Sigmoid colon (tissue), 6 donors: ENCODE measurements at regions not wholly inside any gene's neighbourhood (a gene's known extent, or its start where the extent isn't known, plus 50 kb on each side); places are given as distances from the start of the nearest gene placed in this dataset.
"Not testable (repeated sequence)": the region's sequence is repeated elsewhere in the genome, so short reads cannot be mapped to it uniquely, and the experiment has no call there.

Experiments used
- DNase-seq: peaks from one replicate; pipeline ENCODE4 v3.0.0-alpha.2; 2019
- H3K27ac ChIP-seq, 4 donors: fragments of 200-600 bp; sonication (generic); one replicate each; pipeline ENCODE4 v1.5.1; 2016 to 2019; ENCODE audit warnings: mild to moderate bottlenecking in 1 of 4
- H3K27me3 ChIP-seq, 3 donors: fragments of 200-600 bp; sonication (generic); one replicate each; pipeline ENCODE4 v1.5.1; 2019; ENCODE audit warnings: mild to moderate bottlenecking in 1 of 3
- H3K36me3 ChIP-seq, 4 donors: fragments of 200-600 bp; sonication (generic); one replicate each; pipeline ENCODE4 v1.5.1; 2016 to 2019
- H3K4me1 ChIP-seq, 4 donors: fragments of 200-600 bp; sonication (generic); one replicate each; pipeline ENCODE4 v1.5.1; 2017 to 2019
- H3K4me3 ChIP-seq, 4 donors: fragments of 200-600 bp; sonication (generic); one replicate each; pipeline ENCODE4 v1.5.1; 2017 to 2019; ENCODE audit warnings: mild to moderate bottlenecking in 2 of 4, moderate library complexity in 1 of 4
- H3K9me3 ChIP-seq, 4 donors: fragments of 200-600 bp in 3 of 4; sonication (generic) in 3 of 4; one replicate each; pipeline versions ENCODE4 v1.5.1 to v1.6.1; 2013 to 2019
- CTCF ChIP-seq, 4 experiments: fragments of 450-650 bp in 3 of 4; fragments of 200-600 bp in 1 of 4; IDR thresholded peaks; one replicate each; pipeline ENCODE4 v1.5.1; 2016 to 2019; ENCODE audit warnings: antibody characterized with exemption in 4 of 4, mild to moderate bottlenecking in 3 of 4, moderate library complexity in 2 of 4
- EP300 ChIP-seq, 4 donors: sonication (generic); formaldehyde crosslinking; IDR thresholded peaks; one replicate each; pipeline ENCODE4 v1.6.1; 2017; ENCODE audit warnings: antibody characterized with exemption in 4 of 4
- POLR2A ChIP-seq, 2 donors: fragments of 450-650 bp; IDR thresholded peaks; one replicate each; pipeline ENCODE4 v1.6.1; 2016; ENCODE audit warnings: antibody characterized with exemption in 2 of 2, mild to moderate bottlenecking in 2 of 2, moderate library complexity in 2 of 2
- POLR2AphosphoS5 ChIP-seq, 4 donors: sonication (generic); formaldehyde crosslinking; IDR thresholded peaks; one replicate each; pipeline ENCODE4 v1.6.1; 2017; ENCODE audit warnings: antibody characterized with exemption in 4 of 4
- WGBS, 2 donors: extraction: QIAGEN DNeasy Blood & Tissue Kit; methylation state at CpG; one replicate each; pipeline ENCODE4 v1.1.7; 2013; 5-methylcytosine and 5-hydroxymethylcytosine counted together
- intact Hi-C: fragments of 100-400 bp; cut with DNase I; formaldehyde crosslinking; loops from one replicate; pipeline ENCODE4 v1.15.1; 2023
- donor health status: healthy with polysubstance abuse.
- donor health status: healthy.

- no peaks in the 10 kb centered on the region for H3K36me3 ChIP-seq
- no peak for TF ChIP-seq POLR2A (IDR thresholded peaks at IDR 0.05)
- no peak for TF ChIP-seq CTCF (IDR thresholded peaks at IDR 0.05)
- TF ChIP-seq POLR2AphosphoS5 (IDR thresholded peaks at IDR 0.05): no peak
- TF ChIP-seq EP300 (IDR thresholded peaks at IDR 0.05): no peak
- no peak overlapping the region for H3K27ac ChIP-seq
- intact Hi-C loops: no loop called here
- no peak overlapping the region for H3K4me3 ChIP-seq
- H3K9me3 ChIP-seq: no peaks in the 10 kb centered on the region
- DNase-seq: no peak
- peaks cover 0 to 16% (median 4%) of the 10 kb centered on the region in 4 donors for H3K4me1 ChIP-seq
- H3K27me3 ChIP-seq: no peaks in the 10 kb centered on the region
- WGBS, 2 donors: 76 to 82% methylated on average over 4 of the region's 4 CpGs
These were observed 716.4 kb downstream of the FSCB start for GRCh38 chr14:43790681-43791080.

GRCh38 chr14:43789458-43789857 is 717.6 kb downstream of the FSCB start:
- no peak for TF ChIP-seq POLR2A (IDR thresholded peaks at IDR 0.05)
- no peak for TF ChIP-seq CTCF (IDR thresholded peaks at IDR 0.05)
- TF ChIP-seq POLR2AphosphoS5 (IDR thresholded peaks at IDR 0.05): no peak
- TF ChIP-seq EP300 (IDR thresholded peaks at IDR 0.05): no peak
- WGBS, 2 donors: 61 to 79% methylated on average over 2 of the region's 2 CpGs
- Histone ChIP-seq H3K4me3 (no peak overlapping the region), H3K9me3 (no peaks in the 10 kb centered on the region), H3K4me1 (peaks cover 0 to 16% (median 4%) of the 10 kb centered on the region in 4 donors), H3K36me3 (no peaks in the 10 kb centered on the region), H3K27me3 (no peaks in the 10 kb centered on the region), H3K27ac (no peak overlapping the region)
- intact Hi-C loops: no loop called here
- DNase-seq: no peak

GRCh38 chr14:43786066-43786762 is 720.9 kb downstream of the FSCB start:
- Histone ChIP-seq H3K4me1 (no peaks in the 10 kb centered on the region), H3K9me3 (no peaks in the 10 kb centered on the region), H3K36me3 (no peaks in the 10 kb centered on the region), H3K27ac (no peak overlapping the region), H3K27me3 (no peaks in the 10 kb centered on the region), H3K4me3 (no peak overlapping the region)
- intact Hi-C loops: no loop called here
- no peak for TF ChIP-seq POLR2A (IDR thresholded peaks at IDR 0.05)
- TF ChIP-seq CTCF (IDR thresholded peaks at IDR 0.05): no peak
- TF ChIP-seq POLR2AphosphoS5 (IDR thresholded peaks at IDR 0.05): no peak
- no peak for TF ChIP-seq EP300 (IDR thresholded peaks at IDR 0.05)
- WGBS, 2 donors: 86 to 89% methylated on average over 13 of the region's 13 CpGs
- no peak for DNase-seq

- not testable (repeated sequence) for H3K9me3 ChIP-seq, DNase-seq
- WGBS, 2 donors: 94 to 95% methylated on average over 10 of the region's 10 CpGs
These were observed 722.7 kb downstream of the FSCB start for GRCh38 chr14:43784432-43784831.

GRCh38 chr14:43778937-43779639 is 728.0 kb downstream of the FSCB start:
- H3K4me1 ChIP-seq: no peaks in the 10 kb centered on the region
- intact Hi-C loops: no loop called here
- H3K9me3 ChIP-seq: peaks cover 0 to 4% (median 0%) of the 10 kb centered on the region in 4 donors
- H3K36me3 ChIP-seq: no peaks in the 10 kb centered on the region
- H3K27me3 ChIP-seq: no peaks in the 10 kb centered on the region
- 42 to 66% methylated on average over 2 of the region's 2 CpGs for WGBS, 2 donors
- H3K27ac ChIP-seq: no peak overlapping the region
- DNase-seq: no peak
- no peak overlapping the region for H3K4me3 ChIP-seq
- no peak for TF ChIP-seq POLR2AphosphoS5 (IDR thresholded peaks at IDR 0.05)
- no peak for TF ChIP-seq CTCF (IDR thresholded peaks at IDR 0.05)
- no peak for TF ChIP-seq EP300 (IDR thresholded peaks at IDR 0.05)
- no peak for TF ChIP-seq POLR2A (IDR thresholded peaks at IDR 0.05)

More at GRCh38 chr14:43784432-43784831, 722.7 kb downstream of the FSCB start:
- intact Hi-C loops, H3K36me3 ChIP-seq, H3K27me3 ChIP-seq, H3K4me3 ChIP-seq, H3K4me1 ChIP-seq, H3K27ac ChIP-seq: not testable (repeated sequence)
